HTR-8/SVneo (cell line): ENCODE measurements at regions not wholly inside any gene's neighbourhood (a gene's known extent, or its start where the extent isn't known, plus 50 kb on each side); places are given as distances from the start of the nearest gene placed in this dataset.
"Not testable (repeated sequence)": the region's sequence is repeated elsewhere in the genome, so short reads cannot be mapped to it uniquely, and the experiment has no call there.

Experiments
- DNase-seq: peaks from one replicate; pipeline ENCODE4 v3.0.0; 2011; ENCODE audit warnings: low spot score, mixed read lengths; ENCODE audit not compliant: insufficient read length
- FAIRE-seq: peaks from 2 replicates; lab custom pipeline; 2011; peaks lifted over from hg19 to GRCh38; lab: Jason Lieb, UNC

DNA sequence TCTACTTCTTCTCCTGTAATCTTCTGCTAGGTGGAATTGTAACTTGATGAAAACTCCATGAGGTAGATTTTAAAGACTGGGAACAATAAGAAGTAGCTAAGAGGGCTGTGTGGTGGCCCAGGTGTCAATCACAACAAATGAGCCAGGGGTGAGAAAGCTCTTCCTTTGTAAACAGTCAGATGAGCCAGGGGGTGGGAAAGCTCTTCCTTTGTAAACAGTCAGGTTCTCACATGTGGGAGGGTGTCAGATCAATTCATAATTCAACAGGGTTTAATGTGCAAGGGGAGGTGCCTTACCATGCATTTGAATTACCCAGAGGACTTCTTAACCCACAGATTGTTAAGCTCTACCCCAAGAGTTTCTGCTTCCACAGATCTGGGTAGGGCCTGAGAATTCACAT, 312.4 kb upstream of the AUTS2 start:
- FAIRE-seq (no peak), DNase-seq (no peak)

GRCh38 chr7:69295977-69296376, 302.3 kb upstream of the AUTS2 start:
- FAIRE-seq (no peak), DNase-seq (no peak)

GRCh38 chr7:69301253-69301652, 297.0 kb upstream of the AUTS2 start:
- no peak for DNase-seq
- no peak for FAIRE-seq

- FAIRE-seq, result no peak
- no peak for DNase-seq
Observed at GRCh38 chr7:69309601-69310000, 288.7 kb upstream of the AUTS2 start.

DNA sequence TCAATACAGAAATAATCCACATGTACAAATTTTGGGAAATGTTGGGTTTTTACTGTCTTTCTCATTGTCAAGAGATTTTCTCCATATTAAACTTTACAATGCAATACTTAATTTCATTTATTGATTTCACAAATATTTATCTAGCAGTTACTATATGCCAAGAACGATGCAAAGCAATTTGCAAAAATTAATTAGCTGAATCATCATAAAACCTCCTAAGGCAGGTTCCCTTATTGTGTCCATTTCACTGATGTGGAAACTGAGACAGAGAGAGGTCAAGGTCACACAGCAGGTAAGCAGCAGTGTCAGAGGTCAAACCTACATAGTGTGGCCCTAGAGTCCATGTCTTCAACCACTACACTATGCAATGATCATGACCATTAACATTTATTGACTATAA, 286.8 kb upstream of the AUTS2 start:
- FAIRE-seq (no peak), DNase-seq (no peak)

DNA sequence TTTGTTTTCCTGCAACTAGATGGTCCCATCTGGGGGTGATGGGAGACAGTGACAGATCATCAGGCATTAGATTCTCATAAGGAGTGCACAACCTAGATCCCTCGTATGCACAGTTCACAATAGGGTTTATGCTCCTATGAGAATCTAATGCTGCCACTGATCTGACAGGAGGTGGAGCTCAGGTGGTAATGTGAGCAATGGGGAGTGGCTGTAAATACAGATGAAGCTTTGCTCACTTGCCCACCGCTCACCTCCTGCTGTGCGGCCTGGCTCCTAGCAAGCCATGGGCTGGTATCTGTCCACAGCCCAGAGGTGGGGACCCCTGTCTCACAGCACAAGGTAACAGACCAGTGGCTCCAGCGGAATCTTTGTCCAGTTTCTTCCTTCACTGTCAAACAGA, 284.4 kb upstream of the AUTS2 start:
- FAIRE-seq, result not testable (repeated sequence)

DNA sequence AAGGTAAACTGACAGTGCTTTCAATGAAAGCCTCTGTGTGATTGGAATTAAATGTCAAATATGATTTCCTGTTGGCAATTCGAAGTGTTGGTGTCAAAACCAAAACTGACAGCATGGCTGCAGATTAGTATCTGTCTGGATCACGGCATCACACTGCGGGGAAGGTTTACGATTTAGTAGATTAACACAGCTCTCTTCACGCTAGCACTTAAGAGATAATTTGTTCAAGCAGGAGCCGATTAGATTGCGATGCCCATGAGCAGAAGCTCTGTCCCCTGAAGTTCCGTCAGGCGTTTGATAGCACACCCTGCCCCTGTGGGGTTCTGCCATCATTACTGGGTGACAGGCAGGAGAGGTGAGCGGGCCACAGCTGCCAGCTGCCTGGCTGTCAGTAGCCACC, 279.5 kb upstream of the AUTS2 start:
- FAIRE-seq (no peak), DNase-seq (no peak)

More for the DNA sequence above, 284.4 kb upstream of the AUTS2 start:
- DNase-seq, result not testable (repeated sequence)

- no peak for FAIRE-seq
- no peak for DNase-seq
Observed at GRCh38 chr7:69328516-69328915, 269.8 kb upstream of the AUTS2 start.

GRCh38 chr7:69334701-69335100, 263.6 kb upstream of the AUTS2 start:
- no peak for FAIRE-seq
- no peak for DNase-seq

- FAIRE-seq (no peak), DNase-seq (no peak)
Observed at GRCh38 chr7:69335331-69335730, 262.9 kb upstream of the AUTS2 start.

- FAIRE-seq, result no peak
- DNase-seq, result no peak
Observed at GRCh38 chr7:69336976-69337375, 261.3 kb upstream of the AUTS2 start.

DNA sequence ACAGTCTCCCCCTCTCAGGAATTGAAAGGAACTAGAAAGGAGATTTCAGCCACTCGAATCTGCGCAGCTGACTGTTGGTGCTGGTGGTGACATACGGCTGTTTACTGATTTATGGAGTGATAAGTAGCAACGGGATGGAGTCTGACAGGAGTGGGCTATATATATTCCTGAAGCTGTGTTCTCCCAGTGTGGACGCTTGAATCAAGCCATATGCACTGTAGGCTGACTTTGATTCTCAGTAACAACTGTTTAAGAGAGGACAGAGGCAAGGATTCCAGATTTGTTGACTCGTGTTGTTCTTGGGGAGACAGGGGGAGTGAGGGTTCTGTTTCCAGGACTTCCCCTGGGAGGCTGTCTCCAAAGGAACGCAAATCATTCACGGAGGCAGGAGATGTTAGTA, 260.1 kb upstream of the AUTS2 start:
- FAIRE-seq (no peak), DNase-seq (no peak)

- DNase-seq (no peak), FAIRE-seq (no peak)
Observed at GRCh38 chr7:69341288-69341687, 257.0 kb upstream of the AUTS2 start.

DNA sequence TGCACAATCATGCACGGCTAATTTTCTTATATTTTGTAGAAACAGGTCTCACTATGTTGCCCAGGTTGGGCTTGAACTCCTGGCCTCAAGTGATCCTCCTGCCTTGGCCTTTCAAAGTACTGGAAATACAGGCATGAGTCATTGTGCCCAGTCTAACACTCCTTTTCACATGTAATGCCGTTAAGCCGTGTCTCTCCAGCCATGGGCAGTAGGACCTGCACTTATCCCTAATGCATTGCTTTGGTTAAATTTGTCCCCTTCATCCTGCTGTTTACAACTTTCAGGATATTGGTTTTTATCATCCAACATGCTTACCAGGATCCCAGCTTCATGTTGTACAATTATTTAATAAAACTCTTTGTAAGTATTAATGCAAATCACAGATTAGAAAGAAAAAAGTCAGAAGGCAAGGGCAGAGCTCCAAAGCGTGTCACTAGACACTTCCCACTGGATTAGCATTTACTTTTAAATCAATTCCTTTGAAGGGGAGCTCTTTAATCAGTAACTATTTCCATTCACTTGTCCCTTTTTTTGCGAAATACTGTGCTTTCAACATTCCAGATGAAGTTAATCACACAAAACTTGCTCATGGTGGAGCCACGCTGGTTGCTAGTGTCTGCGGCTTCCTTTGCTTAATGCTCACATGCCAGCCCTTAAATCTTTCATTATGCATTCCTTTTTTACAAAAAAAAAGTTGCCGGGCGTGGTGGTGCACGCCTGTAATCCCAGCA, 256.0 kb upstream of the AUTS2 start:
- no peak for DNase-seq
- FAIRE-seq, result no peak

DNA sequence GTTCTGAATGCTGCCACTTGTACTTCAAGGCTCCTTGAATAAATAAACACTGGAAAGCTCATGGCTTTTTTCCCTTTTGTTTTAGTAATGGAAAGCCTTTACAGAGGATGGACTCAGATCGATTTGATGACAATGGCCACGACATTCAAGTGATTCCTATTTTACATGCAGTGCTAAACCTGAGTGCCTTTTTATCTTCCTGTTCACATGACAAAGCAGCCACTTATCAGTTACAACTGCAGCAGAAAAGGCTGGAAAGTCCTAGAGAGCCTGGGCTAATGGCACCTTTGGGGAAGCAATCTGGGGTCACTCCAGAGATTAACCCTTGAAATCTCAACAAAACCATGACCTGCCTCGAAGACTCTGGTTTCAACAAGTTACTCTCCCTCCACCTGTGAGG, 249.0 kb upstream of the AUTS2 start:
- FAIRE-seq (no peak), DNase-seq (no peak)

DNA sequence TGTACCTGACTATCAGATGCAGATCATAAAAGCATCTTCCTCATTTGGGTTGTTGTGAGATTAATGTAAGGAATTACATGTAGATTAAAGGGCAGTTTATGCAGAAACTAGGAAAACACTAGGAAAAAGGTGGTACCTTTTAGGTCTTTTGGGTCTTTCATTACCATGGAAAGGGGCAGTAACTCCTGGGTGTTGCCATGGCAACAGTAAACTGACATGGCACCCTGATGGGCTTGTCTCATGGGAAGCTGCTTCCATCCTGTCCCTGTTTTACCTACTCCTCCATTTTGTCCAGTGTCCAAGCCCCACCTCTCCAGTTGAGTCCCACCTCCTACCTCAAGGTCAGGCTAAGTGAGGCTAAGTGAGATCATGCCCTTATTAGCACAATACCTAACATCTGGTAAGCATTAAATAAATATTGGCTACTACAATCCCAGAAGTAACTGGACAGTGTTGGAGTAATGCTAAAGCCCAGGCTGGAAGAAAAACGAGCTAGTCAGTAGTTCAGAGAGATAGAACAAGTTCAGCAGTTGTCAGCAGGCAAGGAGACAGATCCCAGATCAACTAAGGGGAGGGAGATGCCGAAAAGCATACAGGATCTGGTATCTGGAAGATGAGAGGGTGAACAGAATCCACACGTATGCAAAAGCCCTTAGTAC, 240.0 kb upstream of the AUTS2 start:
- no peak for DNase-seq
- FAIRE-seq, result no peak

DNA sequence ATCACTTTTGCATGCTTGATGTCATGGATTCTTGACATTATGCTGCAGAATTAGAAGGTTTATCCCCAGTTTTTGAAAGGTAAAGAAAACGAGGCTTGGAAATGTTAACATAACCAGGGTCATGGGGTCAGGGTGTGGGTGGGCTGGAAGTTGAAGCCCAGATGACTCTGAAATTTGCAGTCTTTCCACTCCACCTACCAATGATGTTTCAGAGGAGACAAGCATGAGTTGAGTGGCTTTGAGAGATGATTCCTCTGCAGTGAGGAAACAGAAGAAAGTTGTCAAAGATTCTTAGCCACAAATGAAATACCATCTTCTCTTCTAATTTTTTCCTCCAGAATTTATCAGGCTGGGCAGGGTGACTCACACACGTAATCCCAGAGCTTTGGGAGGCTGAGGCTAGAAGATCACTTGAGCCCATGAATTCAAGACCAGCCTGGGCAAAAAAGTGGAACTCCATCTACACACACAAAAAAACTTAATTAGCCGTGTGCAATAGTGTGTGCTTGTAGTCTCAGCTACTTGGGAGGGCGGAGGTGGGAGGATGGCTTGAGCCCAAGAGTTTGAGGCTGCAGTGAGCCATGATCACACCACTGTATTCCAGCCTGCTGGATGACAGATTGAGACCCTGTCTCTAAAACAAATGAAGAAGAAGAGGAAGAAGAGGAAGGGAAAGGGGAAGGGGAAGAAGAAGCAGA, 239.1 kb upstream of the AUTS2 start:
- FAIRE-seq, result no peak
- DNase-seq, result no peak

- DNase-seq, result no peak
- FAIRE-seq, result no peak
Observed at GRCh38 chr7:69360913-69361312, 237.4 kb upstream of the AUTS2 start.

- DNase-seq (no peak), FAIRE-seq (no peak)
Observed at GRCh38 chr7:69363136-69363535, 235.1 kb upstream of the AUTS2 start.

GRCh38 chr7:69364813-69365643, 233.2 kb upstream of the AUTS2 start:
- DNase-seq, result no peak
- FAIRE-seq, result no peak
